HG03520 (cell line): ENCODE measurements at regions not wholly inside any gene's neighbourhood (a gene's known extent, or its start where the extent isn't known, plus 50 kb on each side); places are given as distances from the start of the nearest gene placed in this dataset.
A peak's percentile ranks its signal among the peaks of the same experiment; 100 is the strongest.
"Not testable (repeated sequence)": the region's sequence is repeated elsewhere in the genome, so short reads cannot be mapped to it uniquely, and the experiment has no call there.

Experiments used
- ATAC-seq: cut with Tn5 transposase; IDR thresholded peaks from one replicate; pipeline ENCODE4 v1.9.1; 2021; ENCODE audit warnings: mild to moderate bottlenecking, moderate library complexity; ENCODE audit not compliant: unreplicated experiment

GRCh38 chr6:120931520-120932180 lies 402.6 kb downstream of the TBC1D32 start:
- not testable (repeated sequence) for ATAC-seq

- ATAC-seq, result not testable (repeated sequence)
These were observed 403.8 kb downstream of the TBC1D32 start for GRCh38 chr6:120930500-120930899.

- ATAC-seq, result no peak
These were observed 410.1 kb downstream of the TBC1D32 start for GRCh38 chr6:120924214-120924613.

- ATAC-seq, result peak; percentile 53
These were observed 416.1 kb downstream of the TBC1D32 start for GRCh38 chr6:120918137-120918536.

- no peak for ATAC-seq
These were observed 417.4 kb downstream of the TBC1D32 start for GRCh38 chr6:120916844-120917243.

GRCh38 chr6:120913486-120913885 lies 420.8 kb downstream of the TBC1D32 start:
- ATAC-seq, result no peak

GRCh38 chr6:120908767-120909166 lies 425.5 kb downstream of the TBC1D32 start:
- ATAC-seq, result no peak

- no peak for ATAC-seq
These were observed 430.4 kb downstream of the TBC1D32 start for GRCh38 chr6:120903836-120904235.

GRCh38 chr6:120899932-120900331 lies 434.3 kb downstream of the TBC1D32 start:
- no peak for ATAC-seq

- peak; percentile 73 for ATAC-seq
These were observed 440.2 kb downstream of the TBC1D32 start for GRCh38 chr6:120894077-120894476.

- no peak for ATAC-seq
These were observed 457.3 kb downstream of the TBC1D32 start for GRCh38 chr6:120876931-120877330.

- peak; percentile 46 for ATAC-seq
These were observed 457.9 kb downstream of the TBC1D32 start for GRCh38 chr6:120876424-120876823.

GRCh38 chr6:120875900-120876299 lies 458.4 kb downstream of the TBC1D32 start:
- ATAC-seq, result no peak

GRCh38 chr6:120874422-120874821 lies 459.9 kb downstream of the TBC1D32 start:
- ATAC-seq, result no peak

GRCh38 chr6:120873125-120873865 lies 461.0 kb downstream of the TBC1D32 start:
- ATAC-seq, result no peak

- ATAC-seq, result no peak
These were observed 462.1 kb downstream of the TBC1D32 start for GRCh38 chr6:120872262-120872578.

- no peak for ATAC-seq
These were observed 462.6 kb downstream of the TBC1D32 start for GRCh38 chr6:120871416-120872261.

- no peak for ATAC-seq
These were observed 464.9 kb downstream of the TBC1D32 start for GRCh38 chr6:120869397-120869796.

- no peak for ATAC-seq
These were observed 476.9 kb downstream of the TBC1D32 start for GRCh38 chr6:120857422-120857821.

- ATAC-seq, result no peak
These were observed 479.7 kb downstream of the TBC1D32 start for GRCh38 chr6:120854583-120854982.

- no peak for ATAC-seq
These were observed 480.8 kb downstream of the TBC1D32 start for GRCh38 chr6:120853489-120853888.
